Heart left ventricle (tissue), 16 donors: ENCODE measurements at regions not wholly inside any gene's neighbourhood (a gene's known extent, or its start where the extent isn't known, plus 50 kb on each side); places are given as distances from the start of the nearest gene placed in this dataset.

Experiments used
- ATAC-seq, 4 donors: fragments of 200-7000 bp; cut with Tn5 transposase; one replicate each; pipeline ENCODE4 v1.9.1; 2020 to 2022; ENCODE audit warnings: moderate library complexity in 4 of 4, mild to moderate bottlenecking in 3 of 4, moderate number of reproducible peaks in 1 of 4
- DNase-seq, 5 donors: peaks; one replicate each; pipeline ENCODE4 v3.0.0-alpha.2; 2020
- H3K27ac ChIP-seq, 12 donors: fragments of 200-600 bp; sonication (generic) in 4 of 12; one replicate each; pipeline versions ENCODE4 v1.5.0 to v1.8.0; 2016 to 2022; ENCODE audit warnings: mild to moderate bottlenecking in 2 of 12
- H3K27me3 ChIP-seq, 9 donors: fragments of 200-600 bp; sonication (generic) in 2 of 9; one replicate each; pipeline versions ENCODE4 v1.5.1 to v1.8.0; 2016 to 2022; ENCODE audit warnings: mild to moderate bottlenecking in 3 of 9
- H3K36me3 ChIP-seq, 9 donors: fragments of 200-600 bp; sonication (generic) in 2 of 9; one replicate each; pipeline versions ENCODE4 v1.5.0 to v1.8.0; 2018 to 2022; ENCODE audit warnings: mild to moderate bottlenecking in 2 of 9
- H3K4me1 ChIP-seq, 12 donors: fragments of 200-600 bp; sonication (generic) in 4 of 12; one replicate each; pipeline versions ENCODE4 v1.5.0 to v1.8.0; 2016 to 2022; ENCODE audit warnings: mild to moderate bottlenecking in 3 of 12
- H3K4me3 ChIP-seq, 12 donors: fragments of 200-600 bp; sonication (generic) in 4 of 12; one replicate each; pipeline versions ENCODE4 v1.5.0 to v1.8.0; 2017 to 2022; ENCODE audit warnings: mild to moderate bottlenecking in 9 of 12, moderate library complexity in 4 of 12
- H3K9me3 ChIP-seq, 12 donors: fragments of 200-600 bp; sonication (generic) in 4 of 12; one replicate each; pipeline versions ENCODE4 v1.5.0 to v1.8.0; 2016 to 2022; ENCODE audit warnings: mild to moderate bottlenecking in 1 of 12
- CTCF ChIP-seq, 12 donors: fragments of 200-600 bp; sonication (generic) in 4 of 12; IDR thresholded peaks; one replicate each; pipeline versions ENCODE4 v1.5.0 to v1.8.0; 2018 to 2022; ENCODE audit warnings: antibody characterized with exemption in 12 of 12, mild to moderate bottlenecking in 5 of 12
- POLR2A ChIP-seq, 2 donors: fragments of 450-650 bp; IDR thresholded peaks; one replicate each; pipeline ENCODE4 v1.6.1; 2017; ENCODE audit warnings: antibody characterized with exemption in 2 of 2, mild to moderate bottlenecking in 2 of 2, moderate library complexity in 2 of 2
- WGBS, 4 donors: extraction: QIAGEN DNeasy Blood & Tissue Kit in 2 of 4; methylation state at CpG; one replicate each; pipeline versions ENCODE4 v1.1.5 to v1.1.7; 2013 to 2018; 5-methylcytosine and 5-hydroxymethylcytosine counted together
- intact Hi-C, 10 donors: fragments of 100-400 bp; cut with DNase I; formaldehyde crosslinking; loops; one replicate each; pipeline versions ENCODE4 v1.11.1 to v1.14.2; 2022
- donor health status: ischemic (EF 13 %, LVEDD 7.1; RV severe dilation, severe dysfunction).
- donor health status: healthy with polysubstance abuse.
- donor health status: DM: no; HTN: yes; CAD: no.
- donor health status: DM: no; HTN: no; CAD: no.
- donor health status: ischemic (EF 25% LVEDD 6.9; RV normal size, moderate dysfunction).
- donor health status: ischemic (EF 25% LVEDD 5.7; RV mildly dilated, moderate dysfunction).
- donor health status: healthy.
- donor health status: DM: yes; HTN: yes; CAD: no.
- donor health status: ischemic (EF 35%, LVEDD 5.7; RV mildly dilated, moderate dysfunction).
- donor health status: nonischemic (EF 11% LVEDD 7.7; RV severe dilation, severe dysfunction).
- donor health status: DM: yes; HTN: yes; CAD: no.
- donor health status: PGD.
- donor health status: ischemic (EF 29% LVEDD 5.4; RV normal size, mild dysfunction).
- donor health status: nonischemic (EF 23%, LVEDD 6.1; RV moderate dilation, normal function).

- Histone ChIP-seq H3K9me3 (peaks cover 0 to 3% (median 0%) of the 10 kb centered on the region in 12 donors), H3K27me3 (peaks cover 10 to 83% (median 33%) of the 10 kb centered on the region in 9 donors), H3K36me3 (no peaks in the 10 kb centered on the region), H3K27ac (no peak overlapping the region), H3K4me3 (no peak overlapping the region), H3K4me1 (peaks cover 0 to 6% (median 0%) of the 10 kb centered on the region in 12 donors)
- intact Hi-C loops, result no loop called here
- WGBS, 4 donors, result 15 to 28% (median 20%) methylated on average over 20 of the region's 20 CpGs
- ATAC-seq (no peak), DNase-seq (no peak)
- TF ChIP-seq POLR2A (IDR thresholded peaks at IDR 0.05) (no peak), CTCF (IDR thresholded peaks at IDR 0.05) (no peak)
Measured at GRCh38 chr1:37318490-37318889, 155.9 kb upstream of the ZC3H12A start.

GRCh38 chr1:37319284-37319683 is 155.1 kb upstream of the ZC3H12A start:
- TF ChIP-seq POLR2A (IDR thresholded peaks at IDR 0.05) (no peak), CTCF (IDR thresholded peaks at IDR 0.05) (no peak)
- H3K9me3 ChIP-seq, result peaks cover 0 to 10% (median 5%) of the 10 kb centered on the region in 12 donors
- H3K36me3 ChIP-seq, result no peaks in the 10 kb centered on the region
- 65 to 86% (median 83%) methylated on average over 5 of the region's 5 CpGs for WGBS, 4 donors
- no peak overlapping the region for H3K4me3 ChIP-seq
- peaks cover 10 to 85% (median 34%) of the 10 kb centered on the region in 9 donors for H3K27me3 ChIP-seq
- peaks cover 0 to 6% (median 0%) of the 10 kb centered on the region in 12 donors for H3K4me1 ChIP-seq
- intact Hi-C loops, result no loop called here
- no peak overlapping the region for H3K27ac ChIP-seq
- DNase-seq, result no peak
- no peak for ATAC-seq

GRCh38 chr1:37323486-37324377 is 150.6 kb upstream of the ZC3H12A start:
- no peak overlapping the region for H3K4me3 ChIP-seq
- intact Hi-C loops, result no loop called here
- WGBS, 4 donors, result 32 to 39% (median 36%) methylated on average over 19 of the region's 19 CpGs
- no peak overlapping the region for H3K27ac ChIP-seq
- no peak for ATAC-seq
- H3K9me3 ChIP-seq, result peaks cover 0 to 15% (median 5%) of the 10 kb centered on the region in 12 donors
- no peaks in the 10 kb centered on the region for H3K36me3 ChIP-seq
- no peak for DNase-seq
- H3K27me3 ChIP-seq, result peaks cover 0 to 72% (median 8%) of the 10 kb centered on the region in 9 donors
- TF ChIP-seq POLR2A (IDR thresholded peaks at IDR 0.05) (no peak), CTCF (IDR thresholded peaks at IDR 0.05) (peak in 8 of 12 donors; percentile 16 to 54 (median 28))
- H3K4me1 ChIP-seq, result no peaks in the 10 kb centered on the region

- Histone ChIP-seq H3K27me3 (peaks cover 0 to 70% (median 8%) of the 10 kb centered on the region in 9 donors), H3K9me3 (peaks cover 0 to 15% (median 5%) of the 10 kb centered on the region in 12 donors), H3K4me1 (no peaks in the 10 kb centered on the region), H3K27ac (no peak overlapping the region), H3K4me3 (no peak overlapping the region), H3K36me3 (no peaks in the 10 kb centered on the region)
- DNase-seq (no peak), ATAC-seq (no peak)
- intact Hi-C loops, result no loop called here
- 55 to 76% (median 63%) methylated on average over 2 of the region's 2 CpGs for WGBS, 4 donors
- TF ChIP-seq POLR2A (IDR thresholded peaks at IDR 0.05) (no peak), CTCF (IDR thresholded peaks at IDR 0.05) (no peak)
Measured at GRCh38 chr1:37325010-37325409, 149.4 kb upstream of the ZC3H12A start.
